ENCODE measurements at regions not wholly inside any gene's neighbourhood (a gene's known extent, or its start where the extent isn't known, plus 50 kb on each side); places are given as distances from the start of the nearest gene placed in this dataset.

GRCh38 chr3:3600665-3601340 is 198.4 kb upstream of the LRRN1 start (continued):
- TF ChIP-seq AFF4 (CRISPR knock-in tag; IDR thresholded peaks at IDR 0.05), result no peak

DNA sequence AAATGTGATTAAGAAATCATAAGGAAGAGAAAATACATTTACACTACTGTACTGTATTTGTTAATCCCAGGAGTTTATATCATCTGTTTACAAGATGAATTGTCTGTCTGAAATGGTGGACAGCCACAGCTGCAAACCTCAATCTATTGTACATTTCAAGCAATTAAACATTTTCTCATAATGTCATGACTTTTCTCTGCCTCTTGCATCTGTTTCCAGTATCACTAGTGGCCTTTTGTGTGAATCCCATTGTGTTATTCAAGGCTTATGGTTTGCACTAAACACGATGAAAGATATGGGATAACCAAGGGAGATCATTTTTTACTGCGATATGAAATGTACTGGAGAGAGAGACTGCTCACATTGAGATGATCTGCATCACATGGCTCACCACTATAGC is 200.2 kb upstream of the LRRN1 start:
- WGBS (ENCODE audit: insufficient coverage, low coverage, missing lambda C conversion rate), result 3% methylated on average over 2 of the region's 2 CpGs
- Histone ChIP-seq H3K4me3 (no peak overlapping the region), H3K4me1 (replicated peaks in 1 of 2; ENCODE audit: control insufficient read depth in 2 of 2, insufficient read depth in 2 of 2, low read length in 2 of 2) (no peaks in the 10 kb centered on the region), H3K9me3 (replicated peaks; ENCODE audit: control insufficient read depth, insufficient read depth, low read depth, low read length) (0 out of 2 replicates have a peak, but pooled peaks cover 1% of the 10 kb centered on the region), H3K27ac (ENCODE audit: extremely low read depth, low read depth, low read length) (no peak overlapping the region), H3K36me3 (ENCODE audit: control insufficient read depth, insufficient read depth, low read length) (no peaks in the 10 kb centered on the region), H3K4me2 (ENCODE audit: insufficient read depth, low read length) (no peak overlapping the region), H2AFZ (ENCODE audit: low read depth, low read length) (no peak overlapping the region), H3K27me3 (ENCODE audit: control insufficient read depth in 2 of 2, insufficient read depth in 2 of 2, low read length in 2 of 2) (no peaks in the 10 kb centered on the region), H3K9ac (ENCODE audit: insufficient read depth in 1 of 2, low read depth in 2 of 2, low read length in 2 of 2) (no peak overlapping the region), H3K9me1 (ENCODE audit: control insufficient read depth, insufficient read depth, low read length) (no peaks in the 10 kb centered on the region), H3K79me2 (ENCODE audit: control insufficient read depth, insufficient read depth, low read length) (no peaks in the 10 kb centered on the region), H4K20me1 (replicated peaks; ENCODE audit: control insufficient read depth, insufficient read depth, low read length) (no peaks in the 10 kb centered on the region)
- BruUV-seq (replicated peaks), result no TSS peak
- DNase-seq (ENCODE audit: extremely low read depth in 1 of 4, low spot score in 3 of 4) (no peak), FAIRE-seq (no peak), ATAC-seq (no peak)
- ChIA-PET CTCF (ENCODE audit: low intra/inter-chr PET ratio) (no interaction called here), POLR2A (no interaction called here)
- intact Hi-C loops (cut with micrococcal nuclease) (no loop called here), in situ Hi-C loops (cut with MboI) (no loop called here)
- TF ChIP-seq ZKSCAN3 (CRISPR knock-in tag; IDR thresholded peaks at IDR 0.05), result no peak
- TF ChIP-seq MLX (CRISPR knock-in tag; conservative IDR thresholded peaks at IDR 0.05), result no peak
- no peak for TF ChIP-seq SRF (CRISPR knock-in tag; IDR thresholded peaks at IDR 0.05)
- TF ChIP-seq SNIP1 (IDR thresholded peaks at IDR 0.05; ENCODE audit: low read depth), result no peak
- TF ChIP-seq BMI1 (IDR thresholded peaks at IDR 0.05; ENCODE audit: low read length), result no peak
- no peak for TF ChIP-seq ZNF311 (CRISPR knock-in tag; IDR thresholded peaks at IDR 0.05)

Data from K562 (cell line).